ENCODE measurements at regions not wholly inside any gene's neighbourhood (a gene's known extent, or its start where the extent isn't known, plus 50 kb on each side); places are given as distances from the start of the nearest gene placed in this dataset.

GRCh38 chr4:17310269-17310652, 201.6 kb downstream of the QDPR start:
- no peak overlapping the region for H3K27ac ChIP-seq (ENCODE audit: low read length)
- no peaks in the 10 kb centered on the region; the same call in 1 of the 2 replicates for H3K27me3 ChIP-seq (ENCODE audit: low read length)
- intact Hi-C loops (cut with micrococcal nuclease): no loop called here
- ATAC-seq (no peak), DNase-seq (no peak)
- no peak overlapping the region for H3K4me3 ChIP-seq (ENCODE audit: low read length)
- no peak overlapping the region for H3K4me2 ChIP-seq (ENCODE audit: low read length)
- CTCF ChIA-PET: no interaction called here
- no peak overlapping the region for H3K9ac ChIP-seq (ENCODE audit: low read length)
- no peak overlapping the region for H2AFZ ChIP-seq (ENCODE audit: low read length)
- H3K79me2 ChIP-seq (ENCODE audit: low read length): no peaks in the 10 kb centered on the region
- POLR2A ChIA-PET (ENCODE audit: unreplicated experiment): no interaction called here
- no peaks in the 10 kb centered on the region for H3K36me3 ChIP-seq (ENCODE audit: low read depth, low read length)
- H3F3A ChIP-seq (ENCODE audit: low read length, unreplicated experiment): no peaks in the 10 kb centered on the region
- no TSS peak for BruUV-seq (replicated peaks)
- H3K9me2 ChIP-seq (replicated peaks; ENCODE audit: low read length): no peaks in the 10 kb centered on the region
- no peaks in the 10 kb centered on the region for H3K4me1 ChIP-seq (ENCODE audit: insufficient read depth, low read length)
- TF ChIP-seq EZH2 (IDR thresholded peaks at IDR 0.05; ENCODE audit: low read length, unreplicated experiment): no peak
- TF ChIP-seq EZH2phosphoT487 (IDR thresholded peaks at IDR 0.05; ENCODE audit: borderline replicate concordance, low read length): no peak
- TF ChIP-seq CTCF (conservative IDR thresholded peaks at IDR 0.05; ENCODE audit: low read depth, low read length): no peak
- H4K20me1 ChIP-seq (ENCODE audit: low read length): no peaks in the 10 kb centered on the region
- H3K9me3 ChIP-seq (ENCODE audit: low read length): no peaks in the 10 kb centered on the region

- intact Hi-C loops (cut with micrococcal nuclease): no loop called here
- H3K4me1 ChIP-seq (ENCODE audit: insufficient read depth, low read length): no peaks in the 10 kb centered on the region
- H3K4me3 ChIP-seq (ENCODE audit: low read length): no peak overlapping the region
- ATAC-seq (no peak), DNase-seq (no peak)
- ChIA-PET POLR2A (ENCODE audit: unreplicated experiment) (no interaction called here), CTCF (no interaction called here)
- no peaks in the 10 kb centered on the region for H3K9me3 ChIP-seq (ENCODE audit: low read length)
- TF ChIP-seq CTCF (conservative IDR thresholded peaks at IDR 0.05; ENCODE audit: low read depth, low read length): no peak
- no peak for TF ChIP-seq EZH2phosphoT487 (IDR thresholded peaks at IDR 0.05; ENCODE audit: borderline replicate concordance, low read length)
- no peak for TF ChIP-seq EZH2 (IDR thresholded peaks at IDR 0.05; ENCODE audit: low read length, unreplicated experiment)
- no TSS peak for BruUV-seq (replicated peaks)
- H3K27ac ChIP-seq (ENCODE audit: low read length): no peak overlapping the region
- no peaks in the 10 kb centered on the region for H3K9me2 ChIP-seq (replicated peaks; ENCODE audit: low read length)
- H2AFZ ChIP-seq (ENCODE audit: low read length): no peak overlapping the region
- no peaks in the 10 kb centered on the region for H3K79me2 ChIP-seq (ENCODE audit: low read length)
- no peaks in the 10 kb centered on the region for H3F3A ChIP-seq (ENCODE audit: low read length, unreplicated experiment)
- no peaks in the 10 kb centered on the region; the same call in 1 of the 2 replicates for H3K27me3 ChIP-seq (ENCODE audit: low read length)
- H3K36me3 ChIP-seq (ENCODE audit: low read depth, low read length): no peaks in the 10 kb centered on the region
- H3K4me2 ChIP-seq (ENCODE audit: low read length): no peak overlapping the region
- H4K20me1 ChIP-seq (ENCODE audit: low read length): no peaks in the 10 kb centered on the region
- no peak overlapping the region for H3K9ac ChIP-seq (ENCODE audit: low read length)
Measured at GRCh38 chr4:17309567-17310268, 202.2 kb downstream of the QDPR start.

- no peaks in the 10 kb centered on the region for H3K36me3 ChIP-seq (ENCODE audit: low read depth, low read length)
- POLR2A ChIA-PET (ENCODE audit: unreplicated experiment): no interaction called here
- H4K20me1 ChIP-seq (ENCODE audit: low read length): no peaks in the 10 kb centered on the region
- no peaks in the 10 kb centered on the region for H3K79me2 ChIP-seq (ENCODE audit: low read length)
- ATAC-seq: no peak
- H3K9me2 ChIP-seq (replicated peaks; ENCODE audit: low read length): no peaks in the 10 kb centered on the region
- H3F3A ChIP-seq (ENCODE audit: low read length, unreplicated experiment): no peaks in the 10 kb centered on the region
- no peaks in the 10 kb centered on the region for H3K4me1 ChIP-seq (ENCODE audit: insufficient read depth, low read length)
- TF ChIP-seq CTCF (conservative IDR thresholded peaks at IDR 0.05; ENCODE audit: low read depth, low read length) (no peak), EZH2phosphoT487 (IDR thresholded peaks at IDR 0.05; ENCODE audit: borderline replicate concordance, low read length) (no peak), EZH2 (IDR thresholded peaks at IDR 0.05; ENCODE audit: low read length, unreplicated experiment) (no peak)
- no peaks in the 10 kb centered on the region for H3K9me3 ChIP-seq (ENCODE audit: low read length)
- DNase-seq: no peak
- no peak overlapping the region for H2AFZ ChIP-seq (ENCODE audit: low read length)
- peaks cover 6% of the 10 kb centered on the region; the same call in 1 of the 2 replicates for H3K27me3 ChIP-seq (ENCODE audit: low read length)
- H3K9ac ChIP-seq (ENCODE audit: low read length): no peak overlapping the region
- intact Hi-C loops (cut with micrococcal nuclease): no loop called here
- no peak overlapping the region for H3K4me3 ChIP-seq (ENCODE audit: low read length)
- no TSS peak for BruUV-seq (replicated peaks)
- CTCF ChIA-PET: no interaction called here
- no peak overlapping the region for H3K27ac ChIP-seq (ENCODE audit: low read length)
- H3K4me2 ChIP-seq (ENCODE audit: low read length): no peak overlapping the region
Measured at GRCh38 chr4:17301869-17302268, 210.0 kb downstream of the QDPR start.
